ENCODE measurements at regions not wholly inside any gene's neighbourhood (a gene's known extent, or its start where the extent isn't known, plus 50 kb on each side); places are given as distances from the start of the nearest gene placed in this dataset.
"Not testable (repeated sequence)": the region's sequence is repeated elsewhere in the genome, so short reads cannot be mapped to it uniquely, and the experiment has no call there.

DNA sequence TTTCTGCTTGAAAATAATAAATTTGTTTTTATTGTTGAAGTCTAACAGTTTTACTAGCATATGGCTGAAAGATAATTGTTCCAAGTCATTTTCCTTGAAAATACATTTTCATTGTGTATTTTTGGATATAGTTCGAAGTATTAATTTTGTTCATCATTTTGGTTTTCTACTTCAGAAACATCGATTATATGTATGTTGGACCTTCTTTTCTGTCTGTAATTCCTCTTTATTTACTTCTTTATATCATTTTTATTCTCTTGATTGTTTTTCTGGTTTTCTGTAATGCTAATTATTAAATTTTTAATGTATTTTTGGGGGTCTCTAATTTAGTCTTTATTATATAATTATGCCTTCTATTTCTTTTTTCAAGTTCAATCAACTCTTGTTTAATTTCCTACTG, 407.1 kb upstream of the FRG1 start:
- no peak for DNase-seq (ENCODE audit: extremely low read depth in 1 of 2, low read depth in 1 of 2)

GRCh38 chr4:189547559-189547958, 393.1 kb upstream of the FRG1 start:
- DNase-seq (ENCODE audit: extremely low read depth in 1 of 2, low read depth in 1 of 2): no peak

- DNase-seq (ENCODE audit: extremely low read depth in 1 of 2, low read depth in 1 of 2): no peak
Observed at GRCh38 chr4:189548484-189549125, 392.1 kb upstream of the FRG1 start.

- DNase-seq (ENCODE audit: extremely low read depth in 1 of 2, low read depth in 1 of 2): not testable (repeated sequence)
Observed at GRCh38 chr4:189551931-189552670, 388.6 kb upstream of the FRG1 start.

- not testable (repeated sequence) for DNase-seq (ENCODE audit: extremely low read depth in 1 of 2, low read depth in 1 of 2)
Observed at GRCh38 chr4:189560605-189561004, 380.1 kb upstream of the FRG1 start.

- not testable (repeated sequence) for DNase-seq (ENCODE audit: extremely low read depth in 1 of 2, low read depth in 1 of 2)
Observed at GRCh38 chr4:189563751-189564150, 376.9 kb upstream of the FRG1 start.

DNA sequence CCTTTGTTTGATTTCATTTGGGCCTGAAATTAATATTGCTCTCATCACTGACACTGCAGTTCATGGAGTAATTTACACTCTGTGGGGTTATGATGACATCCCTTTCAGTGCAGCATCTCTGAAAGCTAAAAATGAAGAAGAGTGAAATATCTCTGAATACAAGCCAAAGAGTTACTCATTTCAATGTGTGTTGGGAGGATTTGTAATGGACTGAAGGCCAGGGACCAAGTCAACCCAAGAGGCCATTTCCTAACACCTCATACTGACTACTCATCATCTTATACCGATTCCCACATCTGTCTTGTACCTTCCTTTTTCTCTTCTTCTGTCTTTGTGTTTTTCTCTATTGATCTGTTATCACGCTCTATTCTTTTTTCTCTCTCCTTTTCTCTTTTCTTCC, 374.4 kb upstream of the FRG1 start:
- DNase-seq (ENCODE audit: extremely low read depth in 1 of 2, low read depth in 1 of 2): not testable (repeated sequence)

GRCh38 chr4:189566900-189567299, 373.8 kb upstream of the FRG1 start:
- not testable (repeated sequence) for DNase-seq (ENCODE audit: extremely low read depth in 1 of 2, low read depth in 1 of 2)

GRCh38 chr4:189579645-189580044, 361.0 kb upstream of the FRG1 start:
- DNase-seq (ENCODE audit: extremely low read depth in 1 of 2, low read depth in 1 of 2): not testable (repeated sequence)

- DNase-seq (ENCODE audit: extremely low read depth in 1 of 2, low read depth in 1 of 2): not testable (repeated sequence)
Observed at GRCh38 chr4:189586908-189587632, 353.6 kb upstream of the FRG1 start.

GRCh38 chr4:189589201-189589600, 351.5 kb upstream of the FRG1 start:
- DNase-seq (ENCODE audit: extremely low read depth in 1 of 2, low read depth in 1 of 2): not testable (repeated sequence)

GRCh38 chr4:189592890-189593289, 347.8 kb upstream of the FRG1 start:
- DNase-seq (ENCODE audit: extremely low read depth in 1 of 2, low read depth in 1 of 2): no peak

DNA sequence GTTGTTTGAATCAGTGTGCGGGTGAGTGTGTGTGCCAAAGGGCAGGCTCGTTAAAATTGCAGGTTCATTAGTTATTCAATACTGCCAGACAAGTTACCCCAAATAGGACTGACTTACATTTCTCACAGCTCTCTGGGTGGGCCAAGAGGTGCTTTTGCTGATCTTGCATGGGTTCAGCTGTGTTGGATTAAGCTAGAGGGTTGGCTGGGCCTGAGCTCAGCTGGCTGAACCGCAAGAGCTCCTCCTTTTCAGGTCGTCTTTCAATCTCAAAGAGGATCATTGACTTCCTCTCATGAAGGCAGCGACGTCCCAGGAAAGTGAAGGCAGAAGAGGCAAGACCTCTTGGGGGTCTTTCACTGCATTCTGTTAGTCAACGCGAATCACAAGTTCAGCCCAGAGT, 343.3 kb upstream of the FRG1 start:
- no peak for DNase-seq (ENCODE audit: extremely low read depth in 1 of 2, low read depth in 1 of 2)

GRCh38 chr4:189600264-189600663, 340.4 kb upstream of the FRG1 start:
- DNase-seq (ENCODE audit: extremely low read depth in 1 of 2, low read depth in 1 of 2): no peak

DNA sequence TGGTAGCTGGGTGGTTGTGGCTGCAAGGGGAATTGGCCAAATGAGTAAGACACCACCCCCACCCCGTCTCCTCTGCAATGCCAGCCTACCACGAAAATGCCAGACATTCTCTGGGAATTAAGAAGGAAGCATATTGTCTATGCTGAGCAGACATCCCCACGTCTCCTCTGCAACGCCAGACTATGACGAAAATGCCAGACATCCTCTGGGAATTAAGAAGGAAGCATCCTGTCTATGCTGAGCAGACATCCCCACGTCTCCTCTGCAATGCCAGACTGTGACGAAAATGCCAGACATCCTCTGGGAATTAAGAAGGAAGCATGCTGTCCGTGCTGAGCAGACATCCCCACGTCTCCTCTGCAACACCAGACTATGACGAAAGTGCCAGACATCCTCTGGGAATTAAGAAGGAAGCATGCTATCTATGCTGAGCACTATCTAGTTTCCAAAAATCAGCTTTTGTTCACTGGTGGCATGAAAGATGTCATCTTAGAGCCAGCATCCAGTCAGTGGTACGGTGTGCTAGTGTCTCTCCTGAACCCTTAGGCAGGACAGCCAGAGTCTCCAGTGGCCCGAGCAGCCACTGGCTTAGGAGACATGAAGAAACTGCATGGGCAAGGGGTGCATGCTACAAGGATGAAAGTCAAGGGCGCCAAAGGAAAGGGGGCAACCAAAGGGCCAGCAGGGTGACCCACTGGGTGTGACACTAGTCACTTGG, 339.8 kb upstream of the FRG1 start:
- DNase-seq (ENCODE audit: extremely low read depth in 1 of 2, low read depth in 1 of 2): no peak

DNA sequence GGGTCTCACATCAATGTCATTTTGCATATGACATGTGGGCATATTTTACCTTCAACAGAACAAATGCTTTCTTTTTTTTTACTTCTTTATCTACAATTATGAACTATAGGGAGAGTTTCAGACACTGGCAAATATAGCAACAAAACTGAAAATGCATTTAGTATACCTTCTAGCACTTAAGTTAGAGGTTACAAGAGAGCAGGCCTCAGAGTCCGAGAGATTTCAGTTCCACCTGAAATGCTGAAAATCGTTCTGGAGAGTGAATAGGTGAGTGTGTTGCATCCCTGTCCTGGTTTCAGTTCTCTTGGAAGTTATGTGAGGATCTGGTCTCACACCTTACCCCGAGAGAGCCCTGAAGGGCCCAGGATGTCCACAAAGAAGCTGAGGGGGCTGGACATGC, 337.8 kb upstream of the FRG1 start:
- not testable (repeated sequence) for DNase-seq (ENCODE audit: extremely low read depth in 1 of 2, low read depth in 1 of 2)

DNA sequence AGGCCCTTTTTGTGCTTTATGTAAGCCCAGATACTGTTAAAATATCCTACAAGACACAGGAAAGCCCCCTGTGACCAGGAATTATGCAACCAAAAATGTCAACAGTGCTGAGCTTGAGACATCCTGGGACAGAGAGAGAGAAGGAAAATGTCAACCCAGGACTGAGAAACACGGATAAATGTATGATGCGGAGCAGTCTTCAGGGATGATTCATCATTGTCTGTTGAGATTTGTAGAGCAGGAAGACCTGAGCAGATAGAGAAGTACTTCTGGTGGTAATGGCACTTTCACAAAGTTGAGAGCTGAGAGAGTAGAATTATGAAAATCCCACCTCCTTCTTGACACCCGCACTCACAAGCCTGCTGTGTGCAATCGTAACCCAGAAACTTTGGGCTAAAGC, 330.1 kb upstream of the FRG1 start:
- not testable (repeated sequence) for DNase-seq (ENCODE audit: extremely low read depth in 1 of 2, low read depth in 1 of 2)

- DNase-seq (ENCODE audit: extremely low read depth in 1 of 2, low read depth in 1 of 2): no peak
Observed at GRCh38 chr4:189613207-189613606, 327.5 kb upstream of the FRG1 start.

GRCh38 chr4:189615217-189615663, 325.4 kb upstream of the FRG1 start:
- DNase-seq (ENCODE audit: extremely low read depth in 1 of 2, low read depth in 1 of 2): no peak

DNA sequence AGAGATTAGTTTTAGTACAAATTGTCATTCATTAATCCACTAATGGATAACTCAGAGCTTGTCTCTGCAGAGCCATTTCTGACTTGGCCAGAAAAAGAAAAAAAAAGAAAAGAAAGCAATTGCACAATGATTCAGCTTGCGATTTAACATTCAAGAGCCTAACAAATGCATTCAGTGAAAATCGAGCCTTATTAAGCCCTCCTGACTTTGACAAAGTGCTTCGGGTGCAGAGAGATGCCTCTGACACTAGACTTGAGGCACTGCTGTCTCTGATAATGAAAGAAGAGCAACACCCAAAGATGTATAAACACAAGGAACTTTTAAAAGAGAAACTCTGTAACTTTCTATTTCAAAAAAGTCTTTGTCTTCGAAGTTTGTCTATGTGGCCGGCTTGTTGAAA, 322.9 kb upstream of the FRG1 start:
- not testable (repeated sequence) for DNase-seq (ENCODE audit: extremely low read depth in 1 of 2, low read depth in 1 of 2)

Measured in activated CD8-positive, alpha-beta memory T cell treated with anti-CD3 and anti-CD28 coated beads for 1 hour (primary cell).